Astrocyte of the cerebellum (primary cell): ENCODE measurements at regions not wholly inside any gene's neighbourhood (a gene's known extent, or its start where the extent isn't known, plus 50 kb on each side); places are given as distances from the start of the nearest gene placed in this dataset.

Experiments used
- DNase-seq: peaks from one replicate; pipeline ENCODE4 v3.0.0-alpha.2; 2011; ENCODE audit warnings: low read depth
- H3K4me3 ChIP-seq: 2 replicates; pipeline ENCODE4 v1.5.1; 2011; ENCODE audit warnings: mild to moderate bottlenecking, low read depth, low read length, moderate library complexity
- in situ Hi-C: cut with HindIII; loops from 2 replicates; pipeline ENCODE4 v1.10.0; 2017; ENCODE audit warnings: low sequenced_read_pairs
- TF ChIP-seq, protein P1 (sequence below): IDR thresholded peaks from 2 replicates; pipeline ENCODE4 v1.5.1; 2012; ENCODE audit warnings: low read length, low read depth, moderate library complexity, mild to moderate bottlenecking; ENCODE audit errors: missing control alignments

- DNase-seq, result no peak
- TF ChIP-seq, protein P1, sequence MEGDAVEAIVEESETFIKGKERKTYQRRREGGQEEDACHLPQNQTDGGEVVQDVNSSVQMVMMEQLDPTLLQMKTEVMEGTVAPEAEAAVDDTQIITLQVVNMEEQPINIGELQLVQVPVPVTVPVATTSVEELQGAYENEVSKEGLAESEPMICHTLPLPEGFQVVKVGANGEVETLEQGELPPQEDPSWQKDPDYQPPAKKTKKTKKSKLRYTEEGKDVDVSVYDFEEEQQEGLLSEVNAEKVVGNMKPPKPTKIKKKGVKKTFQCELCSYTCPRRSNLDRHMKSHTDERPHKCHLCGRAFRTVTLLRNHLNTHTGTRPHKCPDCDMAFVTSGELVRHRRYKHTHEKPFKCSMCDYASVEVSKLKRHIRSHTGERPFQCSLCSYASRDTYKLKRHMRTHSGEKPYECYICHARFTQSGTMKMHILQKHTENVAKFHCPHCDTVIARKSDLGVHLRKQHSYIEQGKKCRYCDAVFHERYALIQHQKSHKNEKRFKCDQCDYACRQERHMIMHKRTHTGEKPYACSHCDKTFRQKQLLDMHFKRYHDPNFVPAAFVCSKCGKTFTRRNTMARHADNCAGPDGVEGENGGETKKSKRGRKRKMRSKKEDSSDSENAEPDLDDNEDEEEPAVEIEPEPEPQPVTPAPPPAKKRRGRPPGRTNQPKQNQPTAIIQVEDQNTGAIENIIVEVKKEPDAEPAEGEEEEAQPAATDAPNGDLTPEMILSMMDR, result no peak
- H3K4me3 ChIP-seq, result no peak overlapping the region
- in situ Hi-C loops, result no loop called here
Measured at GRCh38 chr18:22627506-22627905, 209.8 kb upstream of the CTAGE1 start.

- in situ Hi-C loops, result no loop called here
- H3K4me3 ChIP-seq, result no peak overlapping the region
- TF ChIP-seq, protein P1, result no peak
- no peak for DNase-seq
Measured at GRCh38 chr18:22628795-22629510, 211.2 kb upstream of the CTAGE1 start.

- in situ Hi-C loops, result no loop called here
- no peak for DNase-seq
- H3K4me3 ChIP-seq, result no peak overlapping the region
- TF ChIP-seq, protein P1, result no peak
Measured at GRCh38 chr18:22630980-22631379, 213.3 kb upstream of the CTAGE1 start.

DNA sequence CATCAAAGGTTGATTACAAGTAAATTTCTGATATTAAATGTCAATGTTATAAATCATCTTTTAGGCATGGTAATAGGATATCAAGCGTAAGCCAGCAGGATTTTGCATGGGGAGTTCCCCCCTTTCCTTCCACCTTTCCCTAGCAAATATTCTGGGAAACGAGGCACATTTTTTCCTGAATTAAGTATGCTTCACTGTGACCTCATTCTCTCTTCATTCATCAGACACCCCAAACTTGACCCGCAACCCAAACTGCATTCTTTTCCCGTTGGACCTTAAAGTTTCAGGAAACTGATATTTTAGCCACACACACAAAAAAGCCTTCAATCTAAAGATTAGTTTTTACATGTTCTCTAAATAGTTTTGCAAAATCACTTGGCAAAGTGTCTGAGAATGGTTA, 214.5 kb upstream of the CTAGE1 start:
- TF ChIP-seq, protein P1, result no peak
- in situ Hi-C loops, result no loop called here
- no peak overlapping the region for H3K4me3 ChIP-seq
- no peak for DNase-seq

DNA sequence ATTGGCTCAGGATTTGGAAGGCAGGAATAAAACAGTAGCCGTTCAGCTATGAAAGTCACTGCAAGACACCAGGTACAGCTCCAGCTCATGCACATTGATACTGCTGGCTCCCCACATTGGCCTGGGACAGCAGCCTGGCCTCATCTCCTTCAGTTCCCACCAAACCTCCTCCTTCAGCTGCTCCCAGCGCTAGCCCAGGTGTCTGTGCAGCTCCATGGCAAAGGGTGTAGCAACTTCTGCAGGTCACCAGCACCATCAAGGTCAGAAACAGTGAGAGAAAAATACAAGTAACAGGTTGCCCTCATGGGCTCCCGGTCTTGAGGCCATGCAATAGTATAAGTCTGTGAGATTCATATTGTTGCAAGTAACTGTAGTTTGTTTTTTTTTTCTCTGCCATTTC, 216.7 kb upstream of the CTAGE1 start:
- in situ Hi-C loops, result no loop called here
- H3K4me3 ChIP-seq, result no peak overlapping the region
- no peak for DNase-seq
- TF ChIP-seq, protein P1, result no peak

- DNase-seq, result peak; percentile 16
- in situ Hi-C loops, result no loop called here
- TF ChIP-seq, protein P1, result no peak
- no peak overlapping the region for H3K4me3 ChIP-seq
Measured at GRCh38 chr18:22637787-22638186, 220.1 kb upstream of the CTAGE1 start.
